Fibroblast of gingiva (primary cell): ENCODE measurements at regions not wholly inside any gene's neighbourhood (a gene's known extent, or its start where the extent isn't known, plus 50 kb on each side); places are given as distances from the start of the nearest gene placed in this dataset.
"Not testable (repeated sequence)": the region's sequence is repeated elsewhere in the genome, so short reads cannot be mapped to it uniquely, and the experiment has no call there.

ENCODE experiments used
- DNase-seq: peaks from one replicate; pipeline ENCODE4 v3.0.0-alpha.2; 2011; ENCODE audit warnings: low read depth

DNA sequence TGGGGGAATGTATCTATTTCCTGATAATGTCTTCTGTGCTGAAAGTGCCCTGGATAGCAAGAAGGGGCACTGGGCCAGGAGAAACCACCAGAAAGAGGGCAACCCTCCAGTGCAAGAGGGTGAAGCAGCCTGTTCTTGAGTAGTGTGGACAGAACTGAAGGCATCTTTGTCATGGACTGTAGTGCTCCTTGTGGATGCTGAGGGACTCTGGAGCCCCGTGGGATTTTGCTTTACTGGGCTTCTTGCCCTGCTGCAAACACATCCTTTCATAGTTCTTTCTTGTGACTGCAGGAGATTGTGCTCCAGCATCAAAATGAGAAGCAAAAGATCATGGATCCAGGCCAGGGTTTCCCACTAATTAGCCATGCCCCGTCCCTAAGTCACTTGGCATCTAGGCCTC, 300.6 kb downstream of the ZNF326 start:
- DNase-seq, result no peak

DNA sequence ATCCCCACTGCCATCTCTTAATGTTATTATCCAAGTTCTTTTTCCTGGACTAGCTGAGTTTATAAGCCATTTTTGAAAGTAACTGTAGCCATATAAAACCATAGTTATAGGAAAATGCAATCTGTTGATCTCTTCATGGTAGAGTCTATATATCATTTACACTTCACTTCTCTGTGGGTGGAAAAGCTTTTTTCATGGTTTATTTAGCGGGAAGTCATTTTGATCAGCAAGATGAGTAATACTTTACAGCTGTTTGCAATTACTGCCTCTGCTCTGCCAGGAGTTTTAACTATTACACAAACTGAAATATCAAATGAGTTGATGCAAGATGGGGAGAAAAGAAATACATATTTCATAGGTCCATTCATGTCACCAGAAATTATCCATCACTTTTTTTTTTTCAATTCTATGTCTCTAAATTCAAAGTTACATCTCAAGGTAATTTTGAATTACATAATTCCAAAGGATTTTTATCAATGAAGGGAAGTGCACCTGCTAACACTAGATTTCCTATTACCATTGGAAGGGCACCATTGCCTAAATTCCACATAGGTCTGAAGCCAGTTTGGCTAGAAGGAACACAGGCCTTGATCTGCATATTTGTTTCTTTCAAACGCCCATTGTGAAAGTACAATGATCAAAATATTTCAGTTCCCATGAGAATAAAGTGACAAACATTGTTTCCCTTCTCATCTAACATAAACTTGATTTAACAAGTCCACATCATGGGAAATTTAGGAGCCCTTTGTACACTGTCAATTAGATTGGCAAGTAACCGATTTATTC, 296.7 kb downstream of the ZNF326 start:
- no peak for DNase-seq

- DNase-seq, result no peak
These were observed 287.9 kb downstream of the ZNF326 start for GRCh38 chr1:90282811-90283210.

GRCh38 chr1:90281886-90282285, 287.0 kb downstream of the ZNF326 start:
- DNase-seq, result not testable (repeated sequence)

GRCh38 chr1:90277270-90277669, 282.4 kb downstream of the ZNF326 start:
- DNase-seq, result no peak

DNA sequence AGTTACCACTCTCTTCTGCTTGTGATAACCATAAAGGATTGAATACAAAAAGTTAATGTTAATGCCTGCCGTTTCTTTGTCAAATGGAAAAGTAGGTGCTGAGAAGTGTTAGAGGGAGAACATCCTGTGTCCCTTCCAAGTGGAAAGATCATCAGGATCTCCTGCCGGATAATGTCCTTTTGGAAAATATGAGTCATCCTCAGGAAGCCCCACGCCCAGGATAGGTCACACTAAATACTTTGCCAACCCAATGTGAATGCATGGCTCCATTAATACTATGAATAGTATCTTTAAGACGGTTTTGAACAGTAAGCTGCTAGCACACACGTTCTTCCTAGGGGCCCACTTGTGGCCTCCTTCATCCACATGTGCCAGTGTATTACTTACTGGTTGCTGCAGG, 279.5 kb downstream of the ZNF326 start:
- no peak for DNase-seq

DNA sequence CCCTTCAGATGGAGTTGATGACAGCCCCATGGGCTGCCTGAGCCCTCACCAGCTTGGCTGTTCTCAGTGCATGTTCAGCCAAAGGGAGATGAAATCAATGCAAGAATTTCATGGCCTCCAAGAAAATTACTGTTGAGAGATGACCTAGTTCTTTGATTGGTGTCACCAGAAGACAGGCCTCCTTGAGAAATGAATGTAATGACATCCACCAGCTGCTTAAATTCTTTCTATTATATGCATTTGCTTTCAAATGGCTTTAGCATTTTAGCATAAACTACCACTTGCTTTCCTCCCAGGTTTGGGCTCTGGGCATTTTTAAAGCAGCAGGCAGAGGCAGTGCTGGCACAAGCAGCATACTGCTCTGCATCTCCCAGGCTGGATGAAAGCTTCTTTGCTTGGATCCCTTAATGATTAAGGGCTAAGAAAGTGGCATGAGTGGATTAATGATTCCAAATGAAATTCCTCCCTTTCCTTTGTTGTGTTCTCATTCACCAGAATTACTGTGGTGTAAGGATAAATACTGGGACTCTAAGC, 278.4 kb downstream of the ZNF326 start:
- no peak for DNase-seq

GRCh38 chr1:90262791-90263190, 267.9 kb downstream of the ZNF326 start:
- DNase-seq, result no peak

- DNase-seq, result no peak
These were observed 267.4 kb downstream of the ZNF326 start for GRCh38 chr1:90262286-90262685.

DNA sequence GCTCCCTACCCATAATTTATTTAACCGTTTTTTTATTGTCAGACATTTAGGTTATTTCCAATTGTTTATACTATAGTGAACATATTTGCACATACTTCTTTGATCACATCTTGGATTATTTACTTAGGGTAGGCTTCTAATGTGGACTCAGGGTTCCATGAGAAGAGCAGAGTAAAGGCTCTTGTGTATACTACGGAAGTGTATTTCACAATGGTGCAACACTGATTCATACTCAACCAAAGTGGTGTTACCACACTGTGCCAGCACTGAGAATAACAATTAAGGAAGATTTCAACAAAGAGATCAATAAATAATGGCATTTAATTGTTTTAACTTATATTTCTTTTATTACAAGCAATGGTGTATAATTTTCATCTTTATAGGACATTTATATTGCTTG, 251.2 kb downstream of the ZNF326 start:
- no peak for DNase-seq

GRCh38 chr1:90236493-90236892, 241.6 kb downstream of the ZNF326 start:
- DNase-seq, result no peak

DNA sequence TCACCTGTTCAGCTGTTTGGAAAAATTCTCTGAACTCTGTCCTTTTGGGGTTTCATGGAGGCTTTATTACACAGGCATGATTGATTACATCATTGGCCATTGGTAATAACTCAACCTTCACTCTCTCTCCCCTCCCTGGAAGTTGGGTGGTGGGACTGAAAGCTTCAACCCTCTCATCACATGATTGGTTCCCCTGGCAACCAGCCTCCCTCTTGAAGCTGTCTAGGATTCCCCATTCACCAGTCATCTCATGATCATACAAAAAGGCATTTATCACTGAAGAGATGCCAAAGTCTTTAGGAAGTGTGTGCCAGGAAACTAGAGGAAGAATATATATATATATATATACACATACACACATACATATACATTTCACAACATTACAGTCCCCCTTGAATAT, 228.5 kb downstream of the ZNF326 start:
- DNase-seq, result no peak

DNA sequence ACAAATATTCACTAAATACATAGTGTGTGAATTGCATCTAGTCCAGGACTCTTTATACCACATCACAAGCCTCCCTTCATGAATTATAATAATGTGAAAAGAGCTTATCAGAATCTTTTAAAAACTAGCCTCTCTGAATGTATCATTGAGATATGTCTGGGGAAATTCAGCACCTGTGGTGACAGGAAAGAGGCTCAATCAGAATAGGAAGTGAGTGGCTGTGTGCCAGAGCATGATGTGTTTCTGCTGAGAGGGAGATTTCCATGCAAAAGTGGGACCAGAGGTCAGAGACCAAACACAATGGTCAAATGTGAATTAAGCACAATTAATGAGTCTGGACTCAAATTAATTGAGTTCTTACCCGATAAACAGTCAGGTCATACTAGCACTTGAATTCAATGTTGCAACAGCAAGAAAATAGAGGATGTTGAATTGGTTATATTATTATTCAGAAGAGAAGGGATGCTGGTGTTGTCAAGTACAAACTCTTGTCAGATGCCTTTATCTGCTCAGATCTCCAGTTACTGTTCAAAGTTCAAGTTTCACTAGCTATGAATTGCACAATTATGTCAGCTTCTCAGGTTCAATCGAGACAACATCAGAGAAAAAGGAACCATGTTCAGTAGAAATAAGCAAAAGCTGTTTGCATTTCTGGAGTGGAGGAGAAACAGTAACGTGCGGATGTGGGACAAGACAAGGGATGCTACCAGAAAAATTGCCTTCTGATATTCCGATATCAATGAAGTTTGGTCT, 226.2 kb downstream of the ZNF326 start:
- no peak for DNase-seq

DNA sequence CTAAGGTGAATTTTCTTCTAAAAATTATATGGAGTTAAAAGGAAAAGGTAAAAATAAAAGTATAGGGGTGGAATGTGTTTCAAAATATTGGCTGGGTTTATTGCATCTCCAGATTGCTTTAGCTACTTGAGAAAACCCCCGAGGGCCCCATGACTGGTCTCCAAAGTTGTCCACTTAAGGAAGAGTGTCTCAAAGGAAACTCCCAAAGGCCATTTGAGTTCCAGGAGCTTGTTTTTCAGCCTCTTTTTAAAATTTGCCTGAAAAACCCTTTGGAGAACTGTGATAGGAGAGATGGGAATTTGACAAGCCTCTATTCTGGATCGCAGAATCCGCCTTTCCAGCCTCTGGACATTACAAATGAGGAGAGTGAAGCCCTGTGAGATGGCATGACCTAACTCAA, 225.6 kb downstream of the ZNF326 start:
- DNase-seq, result no peak

GRCh38 chr1:90219166-90219871, 224.4 kb downstream of the ZNF326 start:
- not testable (repeated sequence) for DNase-seq

DNA sequence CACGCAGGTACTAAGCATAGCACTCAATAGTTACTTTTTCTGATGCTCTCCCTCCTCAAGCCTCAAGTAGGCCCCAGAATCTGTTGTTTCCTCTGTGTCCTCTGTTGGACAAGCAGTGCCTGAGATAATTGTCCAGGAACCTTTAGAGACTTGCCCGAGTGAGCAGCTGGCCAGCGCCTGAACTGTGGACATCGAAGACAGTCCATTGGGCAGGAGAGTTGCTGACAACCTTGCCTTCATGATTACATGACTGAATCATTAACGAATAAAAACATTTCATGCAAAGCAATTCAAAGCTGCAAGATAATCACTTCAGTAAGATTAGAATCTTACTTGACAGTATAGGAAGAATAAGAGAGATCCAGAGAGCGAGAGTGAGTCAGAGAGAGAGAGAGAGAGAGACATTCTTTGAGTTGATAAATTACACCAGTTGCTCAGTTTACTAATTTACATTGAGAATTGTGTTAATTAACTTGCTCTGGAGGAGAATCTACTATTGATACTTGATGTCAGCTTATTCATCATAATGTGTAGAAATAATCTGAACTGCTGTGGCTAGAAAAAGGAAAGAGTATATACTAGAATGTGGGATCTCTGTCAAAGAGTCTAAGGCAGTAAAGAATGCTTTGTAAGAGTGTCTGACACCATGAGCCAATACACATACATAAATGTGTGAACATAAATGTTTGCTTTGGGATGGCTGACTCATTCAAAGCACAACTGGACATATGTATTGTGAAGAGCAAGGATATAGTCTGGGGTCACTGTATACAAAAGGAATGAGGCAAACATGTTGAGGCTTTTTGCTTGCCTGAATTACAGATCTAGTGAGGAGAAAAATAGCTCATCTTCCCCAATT, 216.0 kb downstream of the ZNF326 start:
- DNase-seq, result no peak

DNA sequence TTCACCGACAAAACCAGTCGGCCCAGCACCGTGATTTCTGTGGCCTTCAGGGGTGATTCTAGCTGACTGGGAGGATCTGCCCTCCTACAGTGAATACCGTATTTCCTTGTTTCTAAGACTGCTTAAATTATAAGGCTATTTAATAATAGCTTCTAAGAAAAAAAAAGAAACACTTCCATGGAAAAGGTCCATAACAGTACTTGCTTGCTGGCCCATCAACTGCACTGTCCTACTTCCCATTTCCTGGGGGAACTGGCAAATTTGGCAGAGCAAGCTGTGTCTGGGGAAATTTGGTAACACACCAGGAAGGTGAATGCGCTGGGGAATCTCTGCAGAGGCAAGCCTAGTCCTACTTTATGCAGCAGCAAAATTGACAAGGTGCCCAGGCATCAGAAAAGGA, 214.0 kb downstream of the ZNF326 start:
- no peak for DNase-seq

- DNase-seq, result no peak
These were observed 211.3 kb downstream of the ZNF326 start for GRCh38 chr1:90206260-90206659.

DNA sequence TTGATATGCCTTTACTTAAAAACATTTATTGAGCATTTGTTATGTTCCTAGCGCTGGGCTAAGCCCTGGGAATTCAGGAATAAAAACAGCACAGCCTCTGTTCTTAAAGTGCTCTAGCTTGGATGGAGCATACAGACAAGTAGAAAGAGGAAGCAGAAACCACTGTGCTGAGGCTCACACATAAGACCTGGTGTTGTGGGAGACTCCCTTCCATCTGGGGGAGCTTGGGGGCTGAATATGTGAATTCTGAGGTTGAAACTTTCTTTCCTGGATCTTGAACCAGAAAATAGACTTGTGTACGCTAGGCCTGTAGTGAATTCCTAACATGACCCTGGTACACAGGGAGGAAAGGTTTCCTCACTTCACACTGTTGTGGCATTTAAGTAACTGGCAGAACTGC, 209.9 kb downstream of the ZNF326 start:
- DNase-seq, result no peak

DNA sequence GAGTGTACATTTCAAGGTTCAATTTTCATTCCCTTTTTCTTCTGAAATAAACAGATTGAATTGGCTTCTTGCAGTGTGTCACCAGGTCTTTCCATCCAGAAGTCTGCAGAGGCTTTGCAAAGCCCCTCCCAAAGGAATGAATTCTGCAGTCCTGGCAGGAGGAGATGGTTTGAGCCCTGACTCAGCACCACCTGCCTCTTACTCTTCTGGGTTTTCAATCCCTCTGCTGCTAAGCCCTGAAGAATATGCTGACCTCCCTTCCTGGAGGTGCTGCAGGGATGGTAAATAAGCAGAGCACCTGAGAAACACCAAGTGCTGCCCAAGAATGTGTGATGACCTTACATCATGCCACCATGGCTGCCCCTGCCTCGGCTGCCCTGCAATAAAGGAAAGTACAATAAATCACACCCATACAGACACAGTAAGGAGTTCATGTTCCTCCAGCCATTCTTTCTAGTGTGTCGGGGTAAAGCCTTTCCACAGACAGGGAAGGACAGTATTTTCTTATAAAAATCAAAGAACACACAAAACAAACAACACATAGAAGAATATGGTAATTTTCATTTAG, 209.2 kb downstream of the ZNF326 start:
- DNase-seq, result no peak
